Neuronal stem cell (in vitro differentiated cells): ENCODE measurements at regions not wholly inside any gene's neighbourhood (a gene's known extent, or its start where the extent isn't known, plus 50 kb on each side); places are given as distances from the start of the nearest gene placed in this dataset.

Source experiments
- DNase-seq: peaks from one replicate; pipeline ENCODE4 v3.0.0-alpha.2; 2013; ENCODE audit warnings: low spot score
- H2AFZ ChIP-seq: one replicate; pipeline ENCODE4 v1.6.1; 2013; ENCODE audit warnings: mild to moderate bottlenecking, low read length, inconsistent platforms
- H2AK5ac ChIP-seq: 2 replicates; pipeline ENCODE4 v1.6.1; 2013; ENCODE audit warnings: low read depth, mild to moderate bottlenecking, inconsistent platforms, low read length, moderate library complexity, mixed read lengths
- H2BK120ac ChIP-seq: 2 replicates; pipeline ENCODE4 v1.6.1; 2013; ENCODE audit warnings: low read depth, mild to moderate bottlenecking, inconsistent platforms, low read length, moderate library complexity, mixed read lengths
- H2BK12ac ChIP-seq: one replicate; pipeline ENCODE4 v1.6.1; 2013; ENCODE audit warnings: low read length, inconsistent platforms
- H2BK15ac ChIP-seq: 2 replicates; pipeline ENCODE4 v1.6.1; 2013; ENCODE audit warnings: mild to moderate bottlenecking, low read length, inconsistent platforms, mixed read lengths
- H2BK5ac ChIP-seq: one replicate; pipeline ENCODE4 v1.6.1; 2013; ENCODE audit warnings: inconsistent platforms, mild to moderate bottlenecking, low read length, moderate library complexity
- H3K14ac ChIP-seq: one replicate; pipeline ENCODE4 v1.6.1; 2013; ENCODE audit warnings: low read length, inconsistent platforms
- H3K18ac ChIP-seq: 2 replicates; pipeline ENCODE4 v1.6.1; 2013; ENCODE audit warnings: low read length, inconsistent platforms
- H3K23ac ChIP-seq: 2 replicates; pipeline ENCODE4 v1.6.1; 2013; ENCODE audit warnings: low read depth, mild to moderate bottlenecking, mixed read lengths, low read length, inconsistent platforms; ENCODE audit not compliant: poor library complexity
- H3K27ac ChIP-seq: replicated peaks from 3 replicates; pipeline ENCODE4 v1.5.1; 2013; ENCODE audit warnings: low read length, inconsistent platforms
- H3K27me3 ChIP-seq, 3 experiments: 2 replicates each; pipeline ENCODE4 v1.6.1; 2013; ENCODE audit warnings: low read length in 3 of 3, mild to moderate bottlenecking in 2 of 3, inconsistent platforms in 1 of 3, low read depth in 1 of 3, mixed read lengths in 1 of 3, moderate library complexity in 1 of 3; ENCODE audit not compliant: control insufficient read depth in 3 of 3, insufficient read depth in 3 of 3
- H3K36me3 ChIP-seq, 2 donors: replicated peaks in 1 of 2; 2 replicates each; pipeline ENCODE4 v1.6.1; 2013; ENCODE audit warnings: low read length in 2 of 2; ENCODE audit not compliant: control insufficient read depth in 2 of 2, insufficient read depth in 2 of 2
- H3K4ac ChIP-seq: 2 replicates; pipeline ENCODE4 v1.6.1; 2013; ENCODE audit warnings: inconsistent platforms, mild to moderate bottlenecking, low read length, moderate library complexity
- H3K4me1 ChIP-seq, 2 donors: 1 replicate in 1 of 2; 2 replicates in 1 of 2; pipeline ENCODE4 v1.6.1; 2013; ENCODE audit warnings: low read length in 2 of 2, low read depth in 1 of 2; ENCODE audit not compliant: control insufficient read depth in 2 of 2, insufficient read depth in 1 of 2
- H3K4me2 ChIP-seq: one replicate; pipeline ENCODE4 v1.6.1; 2013; ENCODE audit warnings: mild to moderate bottlenecking, low read length, inconsistent platforms; ENCODE audit not compliant: insufficient read depth, poor library complexity, severe bottlenecking
- H3K4me3 ChIP-seq, 2 donors: 2 replicates each; pipeline ENCODE4 v1.5.1; 2013; ENCODE audit warnings: low read length in 2 of 2, mild to moderate bottlenecking in 2 of 2, inconsistent platforms in 1 of 2, moderate library complexity in 1 of 2
- H3K79me1 ChIP-seq: one replicate; pipeline ENCODE4 v1.6.1; 2013; ENCODE audit warnings: low read depth, mild to moderate bottlenecking, inconsistent platforms, low read length, moderate library complexity
- H3K9ac ChIP-seq: one replicate; pipeline ENCODE4 v1.6.1; 2013; ENCODE audit warnings: mild to moderate bottlenecking, low read depth, low read length, inconsistent platforms; ENCODE audit not compliant: poor library complexity
- H3K9me3 ChIP-seq, 2 donors: replicated peaks in 1 of 2; 2 replicates each; pipeline versions ENCODE3 to v1.6.1; 2013; ENCODE audit warnings: low read length in 2 of 2, mild to moderate bottlenecking in 2 of 2, inconsistent platforms in 1 of 2, low read depth in 1 of 2, mixed read lengths in 1 of 2, moderate library complexity in 1 of 2; ENCODE audit not compliant: control insufficient read depth in 2 of 2, insufficient read depth in 1 of 2
- H4K8ac ChIP-seq: one replicate; pipeline ENCODE4 v1.6.1; 2013; ENCODE audit warnings: low read depth, mild to moderate bottlenecking, inconsistent platforms, low read length, moderate library complexity
- H4K91ac ChIP-seq: one replicate; pipeline ENCODE4 v1.6.1; 2013; ENCODE audit warnings: low read length, low read depth, mild to moderate bottlenecking, inconsistent platforms; ENCODE audit not compliant: poor library complexity
- WGBS, 2 donors: extraction: QIAGEN DNeasy Blood & Tissue Kit; methylation state at CpG; one replicate each; pipeline ENCODE4 v1.1.7; 2013; ENCODE audit warnings: missing lambda C conversion rate in 2 of 2, mixed read lengths in 1 of 2; ENCODE audit not compliant: insufficient read length in 2 of 2, insufficient replicate concordance in 1 of 2; ENCODE audit errors: extremely low coverage in 2 of 2; 5-methylcytosine and 5-hydroxymethylcytosine counted together

- Histone ChIP-seq H3K23ac (no peak overlapping the region), H4K8ac (no peak overlapping the region)
These were observed 1532.8 kb upstream of the ACO1 start for GRCh38 chr9:30851600-30851999.

GRCh38 chr9:30900706-30901105, 1483.7 kb upstream of the ACO1 start:
- Histone ChIP-seq H2BK5ac (no peak overlapping the region), H3K36me3 (no peaks in the 10 kb centered on the region), H3K9me3 (no peaks in the 10 kb centered on the region), H3K4me3 (no peak overlapping the region), H2BK15ac (no peak overlapping the region), H2AFZ (no peak overlapping the region), H3K4me1 (no peaks in the 10 kb centered on the region), H3K79me1 (no peaks in the 10 kb centered on the region), H4K91ac (no peak overlapping the region), H2AK5ac (no peak overlapping the region), H3K4ac (no peak overlapping the region), H2BK120ac (no peak overlapping the region), H3K14ac (no peak overlapping the region), H4K8ac (no peak overlapping the region), H3K18ac (no peak overlapping the region), H3K27me3 (no peaks in the 10 kb centered on the region), H2BK12ac (no peak overlapping the region), H3K9ac (no peak overlapping the region), H3K4me2 (no peak overlapping the region), H3K23ac (no peak overlapping the region), H3K27ac (no peak overlapping the region)
- no peak for DNase-seq
- WGBS, 2 donors: no CpG with 5 or more reads among the region's 1 CpG

More at GRCh38 chr9:30851600-30851999, 1532.8 kb upstream of the ACO1 start:
- no peak for DNase-seq
- Histone ChIP-seq H2BK5ac (no peak overlapping the region), H3K79me1 (no peaks in the 10 kb centered on the region), H3K4me1 (peaks cover 0 to 4% of the 10 kb centered on the region in 2 donors), H2BK12ac (no peak overlapping the region), H3K9me3 (peaks cover 2 to 6% of the 10 kb centered on the region in 2 donors), H2AK5ac (no peak overlapping the region), H3K14ac (no peak overlapping the region), H3K27me3 (no peaks in the 10 kb centered on the region), H4K91ac (no peak overlapping the region), H3K9ac (no peak overlapping the region), H2AFZ (peak overlapping the region; percentile 88), H3K4me3 (no peak overlapping the region), H2BK120ac (no peak overlapping the region), H3K27ac (no peak overlapping the region), H3K36me3 (no peaks in the 10 kb centered on the region), H3K4me2 (no peak overlapping the region), H3K18ac (no peak overlapping the region), H2BK15ac (no peak overlapping the region), H3K4ac (no peak overlapping the region)

GRCh38 chr9:30913331-30913730, 1471.1 kb upstream of the ACO1 start:
- no peak overlapping the region for H2BK5ac ChIP-seq
- WGBS, 2 donors: no CpG with 5 or more reads among the region's 3 CpGs
- no peak overlapping the region for H2BK15ac ChIP-seq
- no peak overlapping the region for H3K4me3 ChIP-seq
- no peak overlapping the region for H4K91ac ChIP-seq
- H3K18ac ChIP-seq: no peak overlapping the region
- no peak overlapping the region for H2BK120ac ChIP-seq
- no peak overlapping the region for H4K8ac ChIP-seq
- H2AFZ ChIP-seq: no peak overlapping the region
- no peaks in the 10 kb centered on the region for H3K36me3 ChIP-seq
- peak overlapping the region; percentile 18 for H3K4me2 ChIP-seq
- H3K23ac ChIP-seq: no peak overlapping the region
- H2AK5ac ChIP-seq: no peak overlapping the region
- H3K9ac ChIP-seq: no peak overlapping the region
- no peak overlapping the region for H3K4ac ChIP-seq
- H3K27me3 ChIP-seq: peaks cover 0 to 2% (median 0%) of the 10 kb centered on the region in 3 experiments
- peaks cover 4% of the 10 kb centered on the region in 2 donors for H3K4me1 ChIP-seq
- no peak overlapping the region for H2BK12ac ChIP-seq
- H3K79me1 ChIP-seq: no peaks in the 10 kb centered on the region
- DNase-seq: peak; percentile 5
- H3K14ac ChIP-seq: no peak overlapping the region
- H3K9me3 ChIP-seq: peaks cover 0 to 2% of the 10 kb centered on the region in 2 donors
- peak overlapping the region; percentile 16 for H3K27ac ChIP-seq

- H3K9ac ChIP-seq: no peak overlapping the region
- WGBS, 2 donors: no CpG with 5 or more reads among the region's 4 CpGs
- no peak overlapping the region for H4K91ac ChIP-seq
- no peak overlapping the region for H2BK5ac ChIP-seq
- H3K4me3 ChIP-seq: no peak overlapping the region
- H3K4me1 ChIP-seq: peaks cover 4% of the 10 kb centered on the region in 2 donors
- no peak overlapping the region for H2AK5ac ChIP-seq
- H3K4me2 ChIP-seq: no peak overlapping the region
- H4K8ac ChIP-seq: no peak overlapping the region
- no peak overlapping the region for H3K27ac ChIP-seq
- H3K23ac ChIP-seq: no peak overlapping the region
- peaks cover 0 to 2% (median 0%) of the 10 kb centered on the region in 3 experiments for H3K27me3 ChIP-seq
- no peak overlapping the region for H3K4ac ChIP-seq
- no peak overlapping the region for H2AFZ ChIP-seq
- no peaks in the 10 kb centered on the region for H3K79me1 ChIP-seq
- H3K14ac ChIP-seq: no peak overlapping the region
- H3K36me3 ChIP-seq: no peaks in the 10 kb centered on the region
- no peak for DNase-seq
- no peak overlapping the region for H3K18ac ChIP-seq
- H2BK15ac ChIP-seq: no peak overlapping the region
- H2BK120ac ChIP-seq: no peak overlapping the region
- no peak overlapping the region for H2BK12ac ChIP-seq
- no peaks in the 10 kb centered on the region for H3K9me3 ChIP-seq
These were observed 1469.0 kb upstream of the ACO1 start for GRCh38 chr9:30915451-30915850.
